Neural cell (in vitro differentiated cells): ENCODE measurements at regions not wholly inside any gene's neighbourhood (a gene's known extent, or its start where the extent isn't known, plus 50 kb on each side); places are given as distances from the start of the nearest gene placed in this dataset.

Experiments
- H2AFZ ChIP-seq: fragments of 200-600, 300-800 bp; sonication (generic), shearing (Covaris generic); 2 replicates; pipeline ENCODE4 v1.6.0; 2014; ENCODE audit warnings: low read depth, mild to moderate bottlenecking, antibody characterized with exemption, low read length, moderate library complexity
- H3F3A ChIP-seq: fragments of 200-600 bp; shearing (Covaris generic); 2 replicates; pipeline ENCODE4 v1.6.1; 2016; ENCODE audit warnings: mild to moderate bottlenecking, moderate library complexity, mixed read lengths, antibody characterized with exemption, low read length; ENCODE audit not compliant: insufficient read depth, poor library complexity, severe bottlenecking
- H3K27ac ChIP-seq: fragments of 200-600, 300-800 bp; sonication (generic), shearing (Covaris generic); 2 replicates; pipeline ENCODE4 v1.5.1; 2014; ENCODE audit warnings: mild to moderate bottlenecking, low read length, moderate library complexity
- H3K27me3 ChIP-seq: fragments of 300-800, 200-600 bp; sonication (generic), shearing (Covaris generic); 2 replicates; pipeline ENCODE4 v1.6.0; 2014; ENCODE audit warnings: mild to moderate bottlenecking, low read depth, low read length, moderate library complexity; ENCODE audit not compliant: insufficient read depth
- H3K36me3 ChIP-seq: fragments of 300-800, 200-600 bp; sonication (generic), shearing (Covaris generic); 2 replicates; pipeline ENCODE4 v1.5.1; 2014; ENCODE audit warnings: mild to moderate bottlenecking, antibody characterized with exemption, low read length, moderate library complexity; ENCODE audit not compliant: insufficient read depth
- H3K4me2 ChIP-seq: fragments of 300-800, 200-600 bp; sonication (generic), shearing (Covaris generic); 2 replicates; pipeline ENCODE4 v1.6.0; 2014; ENCODE audit warnings: mild to moderate bottlenecking, low read length
- H3K4me3 ChIP-seq: fragments of 300-800, 200-600 bp; sonication (generic), shearing (Covaris generic); 2 replicates; pipeline ENCODE4 v1.5.1; 2014; ENCODE audit warnings: mild to moderate bottlenecking, low read length, moderate library complexity
- H3K79me2 ChIP-seq: fragments of 200-600 bp; shearing (Covaris generic); replicated peaks from 2 replicates; pipeline ENCODE4 v1.6.0; 2014; ENCODE audit warnings: mild to moderate bottlenecking, low read length, moderate library complexity; ENCODE audit not compliant: insufficient read depth
- H3K9ac ChIP-seq: fragments of 300-800, 200-600 bp; sonication (generic), shearing (Covaris generic); 2 replicates; pipeline ENCODE4 v1.6.1; 2016; ENCODE audit warnings: mild to moderate bottlenecking, low read length, mixed read lengths
- H3K9me2 ChIP-seq: fragments of 200-600 bp; shearing (Covaris generic); 2 replicates; pipeline ENCODE4 v1.6.1; 2016; ENCODE audit warnings: mild to moderate bottlenecking, low read length, mixed read lengths; ENCODE audit not compliant: insufficient read depth
- H3K9me3 ChIP-seq: fragments of 200-600, 300-800 bp; sonication (generic), shearing (Covaris generic); 2 replicates; pipeline ENCODE4 v1.6.1; 2016; ENCODE audit warnings: mild to moderate bottlenecking, mixed run types, low read length, moderate library complexity, mixed read lengths
- H4K20me1 ChIP-seq: fragments of 200-600 bp; shearing (Covaris generic); 2 replicates; pipeline ENCODE4 v1.6.1; 2016; ENCODE audit warnings: mild to moderate bottlenecking, mixed run types; ENCODE audit not compliant: insufficient read depth
- CTCF ChIP-seq: fragments of 450-650 bp; IDR thresholded peaks from 2 replicates; pipeline ENCODE4 v1.5.1; 2014; ENCODE audit warnings: antibody characterized with exemption, mild to moderate bottlenecking, moderate library complexity; ENCODE audit not compliant: poor library complexity, severe bottlenecking
- EP300 ChIP-seq: fragments of 450-650 bp; conservative IDR thresholded peaks from 2 replicates; pipeline ENCODE4 v1.6.1; 2014; ENCODE audit warnings: antibody characterized with exemption, mild to moderate bottlenecking, moderate library complexity; ENCODE audit not compliant: poor library complexity, severe bottlenecking
- EZH2 ChIP-seq: fragments of 200-600, 300-800 bp; shearing (Covaris generic), sonication (generic); IDR thresholded peaks from 2 replicates; pipeline ENCODE4 v1.6.1; 2014; ENCODE audit warnings: antibody characterized with exemption, low read length, borderline replicate concordance, mild to moderate bottlenecking; ENCODE audit not compliant: insufficient read depth, poor library complexity, severe bottlenecking
- MXI1 ChIP-seq: fragments of 450-650 bp; conservative IDR thresholded peaks from 2 replicates; pipeline ENCODE4 v1.6.1; 2014; ENCODE audit warnings: antibody characterized with exemption, mild to moderate bottlenecking; ENCODE audit not compliant: poor library complexity, severe bottlenecking
- POLR2AphosphoS5 ChIP-seq: IDR thresholded peaks from 2 replicates; pipeline ENCODE4 v1.6.1; 2012
- RAD21 ChIP-seq: fragments of 450-650 bp; conservative IDR thresholded peaks from 2 replicates; pipeline ENCODE4 v1.6.1; 2014; ENCODE audit warnings: antibody characterized with exemption, mild to moderate bottlenecking, moderate library complexity
- REST ChIP-seq: IDR thresholded peaks from 2 replicates; pipeline ENCODE4 v1.6.1; 2012; ENCODE audit warnings: borderline replicate concordance
- SMC3 ChIP-seq: fragments of 450-650 bp; conservative IDR thresholded peaks from 2 replicates; pipeline ENCODE4 v1.6.1; 2014; ENCODE audit warnings: antibody characterized with exemption, mild to moderate bottlenecking, moderate library complexity; ENCODE audit not compliant: poor library complexity
- TAF1 ChIP-seq: IDR thresholded peaks from 2 replicates; pipeline ENCODE4 v1.6.1; 2012; ENCODE audit warnings: low read depth

DNA sequence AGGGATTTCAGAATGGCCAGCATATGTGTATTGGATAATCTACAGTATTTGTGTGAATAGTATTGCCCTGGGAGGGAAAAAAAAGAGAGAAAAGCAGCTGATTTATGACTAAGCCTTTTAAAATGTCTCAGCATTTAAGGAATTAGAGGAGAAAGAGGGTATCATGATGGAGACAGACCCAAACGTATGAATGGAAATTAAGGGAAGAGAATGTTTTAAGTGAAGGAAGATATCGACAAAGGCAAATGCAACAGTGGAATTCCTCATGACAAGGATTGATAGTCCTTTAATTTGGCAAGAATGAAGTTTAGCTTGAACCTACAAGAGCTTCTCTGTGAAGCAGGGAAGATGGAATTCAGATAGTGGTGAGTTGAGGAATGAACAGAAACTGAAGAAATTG lies 367.3 kb upstream of the POU3F2 start:
- H3K9me3 ChIP-seq = no peaks in the 10 kb centered on the region
- H3K4me2 ChIP-seq = no peak overlapping the region
- no peak overlapping the region for H3K4me3 ChIP-seq
- H3K9me2 ChIP-seq = no peaks in the 10 kb centered on the region
- no peak for TF ChIP-seq CTCF
- TF ChIP-seq TAF1 = no peak
- TF ChIP-seq POLR2AphosphoS5 = no peak
- no peak for TF ChIP-seq SMC3
- no peak for TF ChIP-seq RAD21
- TF ChIP-seq EZH2 = no peak
- no peak for TF ChIP-seq MXI1
- no peaks in the 10 kb centered on the region for H3K79me2 ChIP-seq
- H3K27ac ChIP-seq = no peak overlapping the region
- H2AFZ ChIP-seq = no peak overlapping the region
- H4K20me1 ChIP-seq = no peaks in the 10 kb centered on the region
- no peaks in the 10 kb centered on the region for H3F3A ChIP-seq
- H3K9ac ChIP-seq = no peak overlapping the region
- no peaks in the 10 kb centered on the region for H3K27me3 ChIP-seq
- H3K36me3 ChIP-seq = no peaks in the 10 kb centered on the region

- no peaks in the 10 kb centered on the region for H4K20me1 ChIP-seq
- no peaks in the 10 kb centered on the region for H3K79me2 ChIP-seq
- H3K4me3 ChIP-seq = no peak overlapping the region
- no peaks in the 10 kb centered on the region for H3F3A ChIP-seq
- H3K27ac ChIP-seq = no peak overlapping the region
- no peaks in the 10 kb centered on the region for H3K27me3 ChIP-seq
- no peaks in the 10 kb centered on the region for H3K9me2 ChIP-seq
- H2AFZ ChIP-seq = no peak overlapping the region
- TF ChIP-seq RAD21 = no peak
- TF ChIP-seq EP300 = no peak
- TF ChIP-seq SMC3 = no peak
- TF ChIP-seq REST = no peak
- no peak for TF ChIP-seq TAF1
- TF ChIP-seq EZH2 = no peak
- no peak for TF ChIP-seq MXI1
- no peak for TF ChIP-seq POLR2AphosphoS5
- TF ChIP-seq CTCF = no peak
- H3K9me3 ChIP-seq = no peaks in the 10 kb centered on the region
- no peak overlapping the region for H3K9ac ChIP-seq
- no peak overlapping the region for H3K4me2 ChIP-seq
- H3K36me3 ChIP-seq = no peaks in the 10 kb centered on the region
These were observed 366.5 kb upstream of the POU3F2 start for GRCh38 chr6:98467902-98468301.
